ENCODE measurements at regions not wholly inside any gene's neighbourhood (a gene's known extent, or its start where the extent isn't known, plus 50 kb on each side); places are given as distances from the start of the nearest gene placed in this dataset.
"Not testable (repeated sequence)": the region's sequence is repeated elsewhere in the genome, so short reads cannot be mapped to it uniquely, and the experiment has no call there.

DNA sequence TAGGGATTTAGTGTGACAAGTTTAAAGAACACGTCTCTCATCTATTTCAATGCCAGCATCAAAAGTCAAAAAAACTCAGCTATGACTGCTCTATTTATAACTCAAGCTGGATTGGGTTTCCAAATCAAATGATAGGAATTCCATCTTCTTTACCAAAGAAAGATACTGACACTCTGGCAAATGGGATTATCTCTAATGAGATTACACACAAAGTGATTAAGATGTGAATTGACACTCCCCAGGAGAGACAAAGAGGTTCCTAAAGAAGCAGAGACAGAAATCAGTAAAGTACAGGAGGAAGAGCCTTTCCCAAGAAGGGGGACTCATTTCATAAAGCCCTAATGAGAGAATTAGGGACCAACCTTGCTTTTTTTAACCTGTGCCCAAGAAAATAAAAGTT, 92.1 kb downstream of the ID4 start:
- intact Hi-C loops (cut with DNase I, micrococcal nuclease): no loop called here
- TF ChIP-seq, protein P1, sequence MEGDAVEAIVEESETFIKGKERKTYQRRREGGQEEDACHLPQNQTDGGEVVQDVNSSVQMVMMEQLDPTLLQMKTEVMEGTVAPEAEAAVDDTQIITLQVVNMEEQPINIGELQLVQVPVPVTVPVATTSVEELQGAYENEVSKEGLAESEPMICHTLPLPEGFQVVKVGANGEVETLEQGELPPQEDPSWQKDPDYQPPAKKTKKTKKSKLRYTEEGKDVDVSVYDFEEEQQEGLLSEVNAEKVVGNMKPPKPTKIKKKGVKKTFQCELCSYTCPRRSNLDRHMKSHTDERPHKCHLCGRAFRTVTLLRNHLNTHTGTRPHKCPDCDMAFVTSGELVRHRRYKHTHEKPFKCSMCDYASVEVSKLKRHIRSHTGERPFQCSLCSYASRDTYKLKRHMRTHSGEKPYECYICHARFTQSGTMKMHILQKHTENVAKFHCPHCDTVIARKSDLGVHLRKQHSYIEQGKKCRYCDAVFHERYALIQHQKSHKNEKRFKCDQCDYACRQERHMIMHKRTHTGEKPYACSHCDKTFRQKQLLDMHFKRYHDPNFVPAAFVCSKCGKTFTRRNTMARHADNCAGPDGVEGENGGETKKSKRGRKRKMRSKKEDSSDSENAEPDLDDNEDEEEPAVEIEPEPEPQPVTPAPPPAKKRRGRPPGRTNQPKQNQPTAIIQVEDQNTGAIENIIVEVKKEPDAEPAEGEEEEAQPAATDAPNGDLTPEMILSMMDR (IDR thresholded peaks at IDR 0.05): no peak
- no peak overlapping the region for H3K4me3 ChIP-seq (ENCODE audit: low read length)

DNA sequence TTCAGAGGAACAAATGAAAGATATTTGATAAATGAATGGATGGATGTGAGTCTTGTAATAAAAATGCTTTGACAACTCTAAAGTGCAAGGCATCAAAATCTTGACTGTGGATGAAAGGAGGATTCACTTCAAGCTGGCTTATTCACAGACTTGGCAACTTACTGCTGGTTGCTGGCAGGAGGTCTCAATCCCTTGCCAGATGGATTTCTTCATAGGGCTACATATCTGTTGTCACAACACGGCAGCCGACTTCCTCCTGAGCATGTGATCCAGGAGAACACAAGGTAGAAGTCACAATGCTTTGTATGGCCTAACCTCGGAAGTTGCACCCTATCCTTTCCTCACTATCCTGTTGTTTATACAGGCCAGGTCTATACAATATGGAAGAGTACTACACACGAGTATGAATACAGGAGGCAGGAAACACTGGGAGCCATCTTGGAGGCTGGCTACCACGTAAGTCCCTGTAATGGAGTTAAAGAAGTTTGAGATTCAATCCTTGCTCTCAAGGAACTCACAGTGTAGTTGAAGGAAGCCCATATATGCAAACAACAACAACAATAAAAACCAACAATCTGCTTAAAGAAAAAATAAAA, 97.9 kb downstream of the ID4 start:
- Mint-ChIP-seq H3K27me3 (no peaks in the 10 kb centered on the region), H3K4me3 (no peak overlapping the region), H3K4me1 (ENCODE audit: low read depth) (no peaks in the 10 kb centered on the region), H3K27ac (no peak overlapping the region), H3K36me3 (ENCODE audit: low read depth) (no peaks in the 10 kb centered on the region), H3K9me3 (no peaks in the 10 kb centered on the region)
- no peak for ATAC-seq (ENCODE audit: poor library complexity)
- Histone ChIP-seq H3K4me1 (ENCODE audit: insufficient read depth, low read length) (no peaks in the 10 kb centered on the region), H3K9me3 (ENCODE audit: control insufficient read depth in 1 of 2, insufficient read depth in 1 of 2, low read length in 2 of 2) (no peaks in the 10 kb centered on the region), H3K27ac (ENCODE audit: low read depth in 1 of 2, low read length in 2 of 2) (no peak overlapping the region), H3K36me3 (ENCODE audit: insufficient read depth, low read length) (no peaks in the 10 kb centered on the region), H3K4me3 (ENCODE audit: low read length) (no peak overlapping the region), H3K27me3 (ENCODE audit: control insufficient read depth in 1 of 2, insufficient read depth in 2 of 2, low read length in 2 of 2) (no peaks in the 10 kb centered on the region)
- no peak for DNase-seq
- POLR2A ChIA-PET: no interaction called here
- CTCF ChIA-PET: no interaction called here
- TF ChIP-seq, protein P1 (IDR thresholded peaks at IDR 0.05): no peak
- intact Hi-C loops (cut with DNase I, micrococcal nuclease): no loop called here

More for the DNA sequence above, 92.1 kb downstream of the ID4 start:
- Histone ChIP-seq H3K36me3 (ENCODE audit: insufficient read depth, low read length) (no peaks in the 10 kb centered on the region), H3K4me1 (ENCODE audit: insufficient read depth, low read length) (no peaks in the 10 kb centered on the region), H3K27ac (ENCODE audit: low read depth in 1 of 2, low read length in 2 of 2) (no peak overlapping the region), H3K27me3 (ENCODE audit: control insufficient read depth in 1 of 2, insufficient read depth in 2 of 2, low read length in 2 of 2) (peaks cover 0 to 5% of the 10 kb centered on the region in 2 experiments), H3K9me3 (ENCODE audit: control insufficient read depth in 1 of 2, insufficient read depth in 1 of 2, low read length in 2 of 2) (no peaks in the 10 kb centered on the region)
- Mint-ChIP-seq H3K27me3 (peaks cover 4% of the 10 kb centered on the region), H3K36me3 (ENCODE audit: low read depth) (no peaks in the 10 kb centered on the region), H3K27ac (no peak overlapping the region), H3K9me3 (no peaks in the 10 kb centered on the region), H3K4me3 (no peak overlapping the region), H3K4me1 (ENCODE audit: low read depth) (no peaks in the 10 kb centered on the region)
- ATAC-seq (ENCODE audit: poor library complexity): no peak
- ChIA-PET CTCF (no interaction called here), POLR2A (no interaction called here)
- no peak for DNase-seq

DNA sequence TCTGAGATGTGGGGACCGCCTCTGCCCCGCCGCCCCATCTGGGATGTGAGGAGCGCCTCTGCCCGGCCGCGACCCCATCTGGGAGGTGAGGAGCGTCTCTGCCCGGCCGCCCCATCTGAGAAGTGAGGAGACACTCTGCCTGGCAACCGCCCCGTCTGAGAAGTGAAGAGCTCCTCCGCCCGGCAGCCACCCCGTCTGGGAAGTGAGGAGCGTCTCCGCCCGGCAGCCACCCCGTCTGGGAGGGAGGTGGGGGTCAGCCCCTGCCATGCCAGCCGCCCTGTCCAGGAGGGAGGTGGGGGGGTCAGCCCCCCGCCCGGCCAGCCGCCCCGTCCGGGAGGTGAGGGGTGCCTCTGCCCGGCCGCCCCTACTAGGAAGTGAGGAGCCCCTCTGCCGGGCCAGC, 102.2 kb downstream of the ID4 start:
- ATAC-seq (ENCODE audit: poor library complexity): not testable (repeated sequence)

DNA sequence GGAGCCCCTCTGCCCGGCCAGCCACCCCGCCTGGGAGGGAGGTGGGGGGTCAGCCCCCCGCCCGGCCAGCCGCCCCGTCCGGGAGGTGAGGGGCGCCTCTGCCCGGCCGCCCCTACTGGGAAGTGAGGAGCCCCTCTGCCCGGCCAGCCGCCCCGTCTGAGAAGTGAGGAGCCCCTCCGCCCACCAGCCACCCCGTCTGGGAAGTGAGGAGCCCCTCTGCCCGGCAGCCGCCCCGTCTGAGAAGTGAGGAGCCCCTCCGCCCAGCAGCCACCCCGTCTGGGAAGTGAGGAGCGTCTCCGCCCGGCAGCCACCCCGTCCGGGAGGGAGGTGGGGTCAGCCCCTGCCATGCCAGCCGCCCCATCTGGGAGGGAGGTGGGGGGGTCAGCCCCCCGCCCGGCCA, 102.8 kb downstream of the ID4 start:
- H3K27me3 Mint-ChIP-seq; H3K36me3 Mint-ChIP-seq (ENCODE audit: low read depth); H3K4me1 Mint-ChIP-seq (ENCODE audit: low read depth); H3K36me3 ChIP-seq (ENCODE audit: insufficient read depth, low read length); ATAC-seq (ENCODE audit: poor library complexity); H3K4me1 ChIP-seq (ENCODE audit: insufficient read depth, low read length); DNase-seq; H3K27ac ChIP-seq (ENCODE audit: low read depth in 1 of 2, low read length in 2 of 2); H3K27me3 ChIP-seq (ENCODE audit: control insufficient read depth in 1 of 2, insufficient read depth in 2 of 2, low read length in 2 of 2); H3K27ac Mint-ChIP-seq; H3K4me3 ChIP-seq (ENCODE audit: low read length); intact Hi-C loops (cut with DNase I, micrococcal nuclease); POLR2A ChIA-PET; H3K9me3 Mint-ChIP-seq; H3K9me3 ChIP-seq (ENCODE audit: control insufficient read depth in 1 of 2, insufficient read depth in 1 of 2, low read length in 2 of 2); H3K4me3 Mint-ChIP-seq; CTCF ChIA-PET: not testable (repeated sequence)

More for the DNA sequence above, 102.2 kb downstream of the ID4 start:
- H3K27ac Mint-ChIP-seq; H3K4me3 Mint-ChIP-seq; POLR2A ChIA-PET; H3K36me3 ChIP-seq (ENCODE audit: insufficient read depth, low read length); H3K9me3 Mint-ChIP-seq; H3K36me3 Mint-ChIP-seq (ENCODE audit: low read depth); H3K4me1 Mint-ChIP-seq (ENCODE audit: low read depth); DNase-seq; H3K4me1 ChIP-seq (ENCODE audit: insufficient read depth, low read length); intact Hi-C loops (cut with DNase I, micrococcal nuclease); H3K9me3 ChIP-seq (ENCODE audit: control insufficient read depth in 1 of 2, insufficient read depth in 1 of 2, low read length in 2 of 2); H3K27ac ChIP-seq (ENCODE audit: low read depth in 1 of 2, low read length in 2 of 2); CTCF ChIA-PET; H3K4me3 ChIP-seq (ENCODE audit: low read length); H3K27me3 ChIP-seq (ENCODE audit: control insufficient read depth in 1 of 2, insufficient read depth in 2 of 2, low read length in 2 of 2); H3K27me3 Mint-ChIP-seq: not testable (repeated sequence)
